ENCODE measurements at regions not wholly inside any gene's neighbourhood (a gene's known extent, or its start where the extent isn't known, plus 50 kb on each side); places are given as distances from the start of the nearest gene placed in this dataset.

DNA sequence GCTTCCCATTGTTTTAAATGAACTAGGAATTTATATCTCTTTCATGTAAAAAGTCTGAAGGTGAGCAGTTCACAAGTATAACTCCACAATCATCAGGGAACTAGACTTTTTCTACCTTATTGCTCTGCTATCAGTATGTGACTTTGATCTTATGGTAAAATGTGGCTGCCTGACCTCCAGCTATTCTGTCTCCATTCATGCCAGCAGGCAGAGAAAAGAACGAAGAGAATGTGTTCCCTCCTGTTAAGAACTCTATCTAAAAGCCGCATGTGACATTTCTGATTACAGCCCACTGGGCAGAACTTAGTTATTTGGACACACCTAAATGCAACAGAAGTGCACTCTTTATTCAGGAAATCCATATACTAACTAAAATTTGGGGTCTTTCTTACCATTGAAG lies 102.8 kb upstream of the MBL2 start:
- Mint-ChIP-seq H3K4me1 (peaks cover 33% of the 10 kb centered on the region), H3K27me3 (ENCODE audit: insufficient read depth, low read depth) (peaks cover 2% of the 10 kb centered on the region), H3K36me3 (no peaks in the 10 kb centered on the region), H3K9me3 (peaks cover 1% of the 10 kb centered on the region), H3K27ac (peak overlapping the region; percentile 38), H3K4me3 (no peak overlapping the region)
- no peaks in the 10 kb centered on the region for H3K4me1 ChIP-seq
- H3K79me2 ChIP-seq (ENCODE audit: low read depth): no peaks in the 10 kb centered on the region
- H3F3A ChIP-seq (ENCODE audit: low read depth): no peaks in the 10 kb centered on the region
- H3K36me3 ChIP-seq: no peaks in the 10 kb centered on the region
- DNase-seq (ENCODE audit: low spot score): no peak
- H3K27me3 ChIP-seq: no peaks in the 10 kb centered on the region
- TF ChIP-seq EZH2phosphoT487 (IDR thresholded peaks at IDR 0.05) (no peak), EZH2 (IDR thresholded peaks at IDR 0.05) (no peak)
- TF ChIP-seq, protein P1, sequence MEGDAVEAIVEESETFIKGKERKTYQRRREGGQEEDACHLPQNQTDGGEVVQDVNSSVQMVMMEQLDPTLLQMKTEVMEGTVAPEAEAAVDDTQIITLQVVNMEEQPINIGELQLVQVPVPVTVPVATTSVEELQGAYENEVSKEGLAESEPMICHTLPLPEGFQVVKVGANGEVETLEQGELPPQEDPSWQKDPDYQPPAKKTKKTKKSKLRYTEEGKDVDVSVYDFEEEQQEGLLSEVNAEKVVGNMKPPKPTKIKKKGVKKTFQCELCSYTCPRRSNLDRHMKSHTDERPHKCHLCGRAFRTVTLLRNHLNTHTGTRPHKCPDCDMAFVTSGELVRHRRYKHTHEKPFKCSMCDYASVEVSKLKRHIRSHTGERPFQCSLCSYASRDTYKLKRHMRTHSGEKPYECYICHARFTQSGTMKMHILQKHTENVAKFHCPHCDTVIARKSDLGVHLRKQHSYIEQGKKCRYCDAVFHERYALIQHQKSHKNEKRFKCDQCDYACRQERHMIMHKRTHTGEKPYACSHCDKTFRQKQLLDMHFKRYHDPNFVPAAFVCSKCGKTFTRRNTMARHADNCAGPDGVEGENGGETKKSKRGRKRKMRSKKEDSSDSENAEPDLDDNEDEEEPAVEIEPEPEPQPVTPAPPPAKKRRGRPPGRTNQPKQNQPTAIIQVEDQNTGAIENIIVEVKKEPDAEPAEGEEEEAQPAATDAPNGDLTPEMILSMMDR (IDR thresholded peaks at IDR 0.05): no peak
- no peak overlapping the region for H3K4me2 ChIP-seq
- no peaks in the 10 kb centered on the region for H4K20me1 ChIP-seq (ENCODE audit: low read depth)
- no peak overlapping the region for H2AFZ ChIP-seq (replicated peaks)
- H3K27ac ChIP-seq: no peak overlapping the region
- no peak overlapping the region for H3K4me3 ChIP-seq
- H3K9ac ChIP-seq: no peak overlapping the region
- H3K9me3 ChIP-seq (ENCODE audit: low read depth): no peaks in the 10 kb centered on the region

DNA sequence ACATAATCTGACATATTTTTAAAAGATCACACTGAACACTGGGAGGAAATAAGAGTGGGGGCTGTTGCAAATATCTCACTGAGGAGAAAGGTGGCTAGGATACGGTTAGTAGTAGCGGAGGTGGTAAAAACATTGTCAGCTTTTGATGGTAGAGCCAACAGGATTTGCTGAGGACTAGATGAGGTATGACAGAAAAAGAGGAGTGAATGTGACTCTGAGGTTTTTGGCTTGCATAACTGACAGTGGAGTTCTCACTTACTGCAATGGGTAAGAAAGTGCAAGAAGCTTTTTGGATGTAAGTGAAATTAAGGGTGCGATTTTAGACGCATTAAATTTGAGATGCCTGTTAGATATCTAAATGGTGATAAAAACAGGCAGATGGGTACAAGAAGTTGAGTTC lies 102.0 kb upstream of the MBL2 start:
- no peak overlapping the region for H2AFZ ChIP-seq (replicated peaks)
- H3K79me2 ChIP-seq (ENCODE audit: low read depth): no peaks in the 10 kb centered on the region
- Mint-ChIP-seq H3K4me3 (no peak overlapping the region), H3K4me1 (peaks cover 25% of the 10 kb centered on the region), H3K9me3 (peaks cover 8% of the 10 kb centered on the region), H3K27ac (no peak overlapping the region), H3K36me3 (peaks cover under 1% of the 10 kb centered on the region), H3K27me3 (ENCODE audit: insufficient read depth, low read depth) (peaks cover 2% of the 10 kb centered on the region)
- H4K20me1 ChIP-seq (ENCODE audit: low read depth): no peaks in the 10 kb centered on the region
- DNase-seq (ENCODE audit: low spot score): no peak
- no peaks in the 10 kb centered on the region for H3F3A ChIP-seq (ENCODE audit: low read depth)
- no peak overlapping the region for H3K4me2 ChIP-seq
- H3K4me3 ChIP-seq: no peak overlapping the region
- TF ChIP-seq EZH2phosphoT487 (IDR thresholded peaks at IDR 0.05) (no peak), EZH2 (IDR thresholded peaks at IDR 0.05) (no peak)
- TF ChIP-seq, protein P1 (IDR thresholded peaks at IDR 0.05): no peak
- H3K9me3 ChIP-seq (ENCODE audit: low read depth): no peaks in the 10 kb centered on the region
- H3K27me3 ChIP-seq: no peaks in the 10 kb centered on the region
- H3K4me1 ChIP-seq: no peaks in the 10 kb centered on the region
- H3K9ac ChIP-seq: no peak overlapping the region
- no peaks in the 10 kb centered on the region for H3K36me3 ChIP-seq
- no peak overlapping the region for H3K27ac ChIP-seq

DNA sequence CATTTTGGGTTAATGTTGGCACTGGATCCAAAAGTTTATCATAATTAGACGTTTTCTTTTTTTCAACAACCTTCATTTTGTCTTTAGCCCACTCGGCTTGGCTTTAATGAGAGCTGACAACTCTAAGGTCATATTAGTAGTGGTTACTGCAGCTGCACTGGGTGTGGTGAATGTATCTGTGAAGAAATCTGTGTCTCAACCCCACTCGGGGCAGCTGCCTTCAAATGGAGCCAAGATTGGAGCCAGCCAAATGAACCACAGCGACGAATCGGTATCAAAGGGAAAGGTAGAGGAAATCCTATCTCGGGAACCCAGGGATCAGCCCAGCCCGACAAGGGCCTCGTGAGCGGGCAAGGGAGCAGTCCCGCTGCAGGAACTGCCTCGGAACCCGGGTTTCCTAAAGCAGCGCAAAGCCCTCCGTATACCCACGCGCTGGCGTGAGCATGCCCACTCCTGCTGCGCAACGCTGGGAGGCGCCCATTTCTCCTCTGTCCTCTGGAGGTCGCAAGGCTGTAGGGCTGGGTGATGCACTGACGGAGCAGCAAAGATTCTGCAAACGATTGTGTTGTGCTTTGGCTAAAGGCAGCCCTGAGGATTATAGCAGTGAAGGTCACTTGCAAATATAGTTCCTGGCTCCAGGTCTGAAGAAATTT lies 98.7 kb upstream of the MBL2 start:
- H3K27me3 ChIP-seq: no peaks in the 10 kb centered on the region
- H3K4me2 ChIP-seq: no peak overlapping the region
- no peak overlapping the region for H3K9ac ChIP-seq
- TF ChIP-seq EZH2 (IDR thresholded peaks at IDR 0.05): no peak
- TF ChIP-seq, protein P1 (IDR thresholded peaks at IDR 0.05): no peak
- TF ChIP-seq EZH2phosphoT487 (IDR thresholded peaks at IDR 0.05): no peak
- DNase-seq (ENCODE audit: low spot score): no peak
- no peaks in the 10 kb centered on the region for H4K20me1 ChIP-seq (ENCODE audit: low read depth)
- H3K79me2 ChIP-seq (ENCODE audit: low read depth): no peaks in the 10 kb centered on the region
- no peaks in the 10 kb centered on the region for H3K36me3 ChIP-seq
- no peaks in the 10 kb centered on the region for H3K9me3 ChIP-seq (ENCODE audit: low read depth)
- Mint-ChIP-seq H3K9me3 (peaks cover 27% of the 10 kb centered on the region), H3K27me3 (ENCODE audit: insufficient read depth, low read depth) (peaks cover 3% of the 10 kb centered on the region), H3K27ac (no peak overlapping the region), H3K4me3 (no peak overlapping the region), H3K36me3 (peaks cover 1% of the 10 kb centered on the region), H3K4me1 (peaks cover 18% of the 10 kb centered on the region)
- H2AFZ ChIP-seq (replicated peaks): no peak overlapping the region
- no peak overlapping the region for H3K27ac ChIP-seq
- H3F3A ChIP-seq (ENCODE audit: low read depth): no peaks in the 10 kb centered on the region
- H3K4me1 ChIP-seq: no peaks in the 10 kb centered on the region
- no peak overlapping the region for H3K4me3 ChIP-seq
